ENCODE measurements at regions not wholly inside any gene's neighbourhood (a gene's known extent, or its start where the extent isn't known, plus 50 kb on each side); places are given as distances from the start of the nearest gene placed in this dataset.
"Not testable (repeated sequence)": the region's sequence is repeated elsewhere in the genome, so short reads cannot be mapped to it uniquely, and the experiment has no call there.

DNA sequence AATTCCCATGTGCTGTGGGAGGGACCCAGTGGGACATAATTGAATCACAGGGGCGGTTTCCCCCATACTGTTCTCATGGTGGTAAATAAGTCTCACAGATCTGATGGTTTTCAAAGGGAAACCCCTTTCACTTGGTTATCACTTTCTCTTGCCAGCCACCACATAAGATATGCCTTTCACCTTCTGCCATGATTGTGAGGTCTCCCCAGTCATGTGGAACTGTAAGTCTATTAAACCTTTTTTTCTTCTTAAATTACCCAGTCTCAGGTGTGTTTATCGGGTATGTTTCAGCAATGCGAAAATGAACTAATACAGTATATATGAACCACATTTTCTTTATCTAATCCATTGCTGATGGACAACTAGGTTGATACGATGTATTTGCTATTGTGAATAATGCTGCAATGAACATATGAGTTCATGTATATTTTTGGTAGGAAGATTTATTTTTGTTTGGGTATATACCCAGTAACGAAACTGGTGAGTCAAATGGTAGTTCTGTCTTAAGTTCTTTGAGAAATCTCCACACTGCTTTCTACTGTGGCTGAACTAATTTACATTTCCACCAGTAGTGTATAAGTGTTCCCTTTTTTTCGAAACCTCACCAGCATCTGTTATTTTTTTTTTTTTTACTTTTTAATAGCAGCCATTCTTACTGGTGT, 70.0 kb upstream of the HGF start:
- Histone ChIP-seq H3K27me3 (no peaks in the 10 kb centered on the region), H3K9me3 (no peaks in the 10 kb centered on the region), H3K4me3 (no peak overlapping the region), H3K36me3 (no peaks in the 10 kb centered on the region), H3K27ac (no peak overlapping the region), H3K4me1 (no peaks in the 10 kb centered on the region)
- WGBS, 2 donors (ENCODE audit: low coverage in 1 of 2), result 91 to 96% methylated on average over 5 to 6 of the region's 6 CpGs
- no peak for ATAC-seq
- TF ChIP-seq EP300 (IDR thresholded peaks at IDR 0.05) (no peak), POLR2A (IDR thresholded peaks at IDR 0.05) (no peak), POLR2AphosphoS5 (IDR thresholded peaks at IDR 0.05) (no peak)
- TF ChIP-seq, protein P1, sequence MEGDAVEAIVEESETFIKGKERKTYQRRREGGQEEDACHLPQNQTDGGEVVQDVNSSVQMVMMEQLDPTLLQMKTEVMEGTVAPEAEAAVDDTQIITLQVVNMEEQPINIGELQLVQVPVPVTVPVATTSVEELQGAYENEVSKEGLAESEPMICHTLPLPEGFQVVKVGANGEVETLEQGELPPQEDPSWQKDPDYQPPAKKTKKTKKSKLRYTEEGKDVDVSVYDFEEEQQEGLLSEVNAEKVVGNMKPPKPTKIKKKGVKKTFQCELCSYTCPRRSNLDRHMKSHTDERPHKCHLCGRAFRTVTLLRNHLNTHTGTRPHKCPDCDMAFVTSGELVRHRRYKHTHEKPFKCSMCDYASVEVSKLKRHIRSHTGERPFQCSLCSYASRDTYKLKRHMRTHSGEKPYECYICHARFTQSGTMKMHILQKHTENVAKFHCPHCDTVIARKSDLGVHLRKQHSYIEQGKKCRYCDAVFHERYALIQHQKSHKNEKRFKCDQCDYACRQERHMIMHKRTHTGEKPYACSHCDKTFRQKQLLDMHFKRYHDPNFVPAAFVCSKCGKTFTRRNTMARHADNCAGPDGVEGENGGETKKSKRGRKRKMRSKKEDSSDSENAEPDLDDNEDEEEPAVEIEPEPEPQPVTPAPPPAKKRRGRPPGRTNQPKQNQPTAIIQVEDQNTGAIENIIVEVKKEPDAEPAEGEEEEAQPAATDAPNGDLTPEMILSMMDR (IDR thresholded peaks at IDR 0.05), result no peak

DNA sequence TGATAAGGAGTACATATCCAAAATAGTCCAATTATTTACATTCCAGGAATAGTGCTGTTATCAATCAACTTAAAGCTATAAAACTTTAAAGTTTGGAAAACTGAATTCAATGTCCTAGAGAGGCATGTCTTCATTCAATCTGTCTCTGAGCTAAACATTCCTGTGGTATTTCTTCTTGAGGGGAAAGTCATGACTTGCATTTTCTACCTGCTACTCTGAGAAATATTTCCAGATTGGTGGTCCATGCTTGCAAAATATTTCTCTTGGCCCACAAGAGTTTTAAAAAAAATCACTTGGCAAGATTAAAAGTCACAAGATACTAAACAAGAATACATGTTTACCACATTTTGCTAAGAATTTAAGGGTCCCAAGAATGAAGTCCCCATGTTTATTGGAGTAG, 63.6 kb upstream of the HGF start:
- Histone ChIP-seq H3K4me1 (no peaks in the 10 kb centered on the region), H3K4me3 (no peak overlapping the region), H3K27me3 (no peaks in the 10 kb centered on the region), H3K36me3 (no peaks in the 10 kb centered on the region), H3K27ac (no peak overlapping the region), H3K9me3 (peaks cover 0 to 24% (median 0%) of the 10 kb centered on the region in 3 donors)
- ATAC-seq, result no peak
- TF ChIP-seq EP300 (IDR thresholded peaks at IDR 0.05) (no peak), POLR2AphosphoS5 (IDR thresholded peaks at IDR 0.05) (no peak), POLR2A (IDR thresholded peaks at IDR 0.05) (no peak)
- TF ChIP-seq, protein P1 (IDR thresholded peaks at IDR 0.05), result no peak

DNA sequence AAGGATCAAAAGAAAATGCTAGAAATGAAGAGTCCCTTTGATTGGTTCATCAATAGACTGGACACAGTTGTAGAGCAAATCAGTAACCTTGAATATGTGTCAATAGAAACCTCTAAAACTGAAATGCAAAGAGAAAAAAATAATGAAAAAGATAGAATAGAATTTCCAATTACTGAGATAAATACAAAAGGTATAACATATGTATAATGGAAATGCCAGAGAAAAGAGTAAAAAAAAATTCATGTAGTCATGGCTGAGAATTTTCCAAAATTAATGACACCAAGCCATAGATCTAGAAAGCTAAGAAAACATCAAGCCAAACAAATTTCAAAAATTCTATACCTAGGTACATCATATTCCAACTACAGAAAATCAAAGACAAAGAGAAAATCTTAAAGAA, 62.0 kb upstream of the HGF start:
- ATAC-seq, result no peak
- no peak for TF ChIP-seq POLR2A (IDR thresholded peaks at IDR 0.05)
- TF ChIP-seq, protein P1 (IDR thresholded peaks at IDR 0.05), result no peak
- no peak for TF ChIP-seq POLR2AphosphoS5 (IDR thresholded peaks at IDR 0.05)
- TF ChIP-seq EP300 (IDR thresholded peaks at IDR 0.05), result no peak
- Histone ChIP-seq H3K9me3 (peaks cover 0 to 24% (median 0%) of the 10 kb centered on the region in 3 donors), H3K4me3 (no peak overlapping the region), H3K27me3 (no peaks in the 10 kb centered on the region), H3K4me1 (no peaks in the 10 kb centered on the region), H3K27ac (no peak overlapping the region), H3K36me3 (no peaks in the 10 kb centered on the region)

DNA sequence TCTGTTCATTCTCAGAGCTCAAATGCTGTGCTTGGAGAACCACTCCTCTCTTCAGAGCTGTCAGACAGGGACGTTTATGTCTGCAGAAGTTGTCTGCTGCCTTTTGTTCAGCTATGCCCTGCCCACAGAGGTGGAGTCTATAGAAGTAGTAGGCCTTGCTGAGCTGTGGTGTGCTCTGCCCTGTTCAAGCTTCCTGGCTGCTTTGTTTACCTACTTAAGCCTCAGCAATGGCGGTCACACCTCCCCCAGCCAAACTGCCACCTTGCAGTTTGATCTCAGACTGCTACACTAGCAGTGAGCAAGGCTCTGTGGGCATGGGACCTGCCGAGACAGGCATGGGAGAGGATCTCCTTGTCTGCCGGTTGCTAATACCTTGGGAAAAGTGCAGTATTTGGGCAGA, 59.7 kb upstream of the HGF start:
- H3K4me3 ChIP-seq, H3K4me1 ChIP-seq, H3K27me3 ChIP-seq, ATAC-seq, H3K36me3 ChIP-seq, H3K27ac ChIP-seq: not testable (repeated sequence)
- H3K9me3 ChIP-seq, result peaks cover 0 to 24% (median 0%) of the 10 kb centered on the region in 3 donors
- 40 to 60% methylated on average over 1 of the region's 4 CpGs for WGBS, 2 donors (ENCODE audit: low coverage in 1 of 2)

DNA sequence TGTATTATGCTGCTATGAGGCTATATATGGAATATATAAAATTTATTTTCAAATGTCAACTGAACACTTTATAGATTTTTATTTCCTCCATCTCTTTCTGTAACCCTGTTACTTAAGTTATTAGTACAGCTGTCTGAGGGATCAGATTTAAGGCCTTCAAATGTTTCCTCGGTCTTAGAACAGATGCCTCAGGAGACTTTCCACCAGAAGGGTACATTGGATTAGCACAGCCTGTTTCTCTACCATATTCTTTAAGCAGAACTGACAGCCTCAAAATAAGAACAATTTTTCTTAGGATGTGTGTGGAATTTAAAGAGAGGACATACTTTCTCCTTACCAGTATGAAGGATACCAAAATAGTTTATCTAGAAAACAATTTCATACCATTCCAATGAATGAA, 53.0 kb upstream of the HGF start:
- Histone ChIP-seq H3K4me3 (no peak overlapping the region), H3K36me3 (no peaks in the 10 kb centered on the region), H3K27me3 (no peaks in the 10 kb centered on the region), H3K27ac (no peak overlapping the region), H3K4me1 (no peaks in the 10 kb centered on the region), H3K9me3 (no peaks in the 10 kb centered on the region)
- ATAC-seq, result no peak
- TF ChIP-seq, protein P1 (IDR thresholded peaks at IDR 0.05), result no peak
- WGBS, 2 donors (ENCODE audit: low coverage in 1 of 2), result 42 to 80% methylated on average over 1 of the region's 1 CpG

All from gastroesophageal sphincter (tissue), 4 donors.